Uterus (tissue), 3 donors: ENCODE measurements at regions not wholly inside any gene's neighbourhood (a gene's known extent, or its start where the extent isn't known, plus 50 kb on each side); places are given as distances from the start of the nearest gene placed in this dataset.

ENCODE experiments used
- DNase-seq, 2 donors: peaks; one replicate each; pipeline ENCODE4 v3.0.0-alpha.2; 2019 to 2020
- H3K27ac ChIP-seq, 2 donors: fragments of 200-600 bp; sonication (generic); 1 replicate in 1 of 2; 2 replicates in 1 of 2; pipeline ENCODE4 v1.5.1; 2016 to 2018
- H3K27me3 ChIP-seq, 2 donors: fragments of 200-600 bp; sonication (generic); one replicate each; pipeline ENCODE4 v1.5.1; 2018 to 2019; ENCODE audit warnings: control low read depth in 1 of 2
- H3K36me3 ChIP-seq, 2 donors: fragments of 200-600 bp; sonication (generic); one replicate each; pipeline ENCODE4 v1.5.1; 2019; ENCODE audit warnings: control low read depth in 1 of 2
- H3K4me1 ChIP-seq, 2 donors: fragments of 200-600 bp; sonication (generic); one replicate each; pipeline ENCODE4 v1.5.1; 2018 to 2019; ENCODE audit warnings: control low read depth in 1 of 2
- H3K4me3 ChIP-seq, 2 donors: fragments of 200-600 bp; sonication (generic); 1 replicate in 1 of 2; 2 replicates in 1 of 2; pipeline ENCODE4 v1.5.1; 2018 to 2019; ENCODE audit warnings: mild to moderate bottlenecking in 1 of 2
- H3K9me3 ChIP-seq, 2 donors: fragments of 200-600 bp; sonication (generic); one replicate each; pipeline ENCODE4 v1.5.1; 2019; ENCODE audit warnings: control low read depth in 1 of 2
- CTCF ChIP-seq, 4 experiments: fragments of 200-600 bp in 2 of 4; fragments of 450-650 bp in 2 of 4; sonication (generic) in 2 of 4; IDR thresholded peaks; one replicate each; pipeline ENCODE4 v1.5.1; 2016 to 2019; ENCODE audit warnings: antibody characterized with exemption in 4 of 4, mild to moderate bottlenecking in 2 of 4, moderate library complexity in 1 of 4
- POLR2A ChIP-seq, 2 donors: fragments of 450-650 bp; IDR thresholded peaks; one replicate each; pipeline ENCODE4 v1.6.1; 2016; ENCODE audit warnings: antibody characterized with exemption in 2 of 2, mild to moderate bottlenecking in 1 of 2, moderate library complexity in 1 of 2
- intact Hi-C: fragments of 100-400 bp; cut with DNase I; formaldehyde crosslinking; loops from one replicate; pipeline ENCODE4 v1.15.1; 2023; ENCODE audit warnings: low total_unique reads
- donor health status: DM: yes; HTN: yes; CAD: no.

DNA sequence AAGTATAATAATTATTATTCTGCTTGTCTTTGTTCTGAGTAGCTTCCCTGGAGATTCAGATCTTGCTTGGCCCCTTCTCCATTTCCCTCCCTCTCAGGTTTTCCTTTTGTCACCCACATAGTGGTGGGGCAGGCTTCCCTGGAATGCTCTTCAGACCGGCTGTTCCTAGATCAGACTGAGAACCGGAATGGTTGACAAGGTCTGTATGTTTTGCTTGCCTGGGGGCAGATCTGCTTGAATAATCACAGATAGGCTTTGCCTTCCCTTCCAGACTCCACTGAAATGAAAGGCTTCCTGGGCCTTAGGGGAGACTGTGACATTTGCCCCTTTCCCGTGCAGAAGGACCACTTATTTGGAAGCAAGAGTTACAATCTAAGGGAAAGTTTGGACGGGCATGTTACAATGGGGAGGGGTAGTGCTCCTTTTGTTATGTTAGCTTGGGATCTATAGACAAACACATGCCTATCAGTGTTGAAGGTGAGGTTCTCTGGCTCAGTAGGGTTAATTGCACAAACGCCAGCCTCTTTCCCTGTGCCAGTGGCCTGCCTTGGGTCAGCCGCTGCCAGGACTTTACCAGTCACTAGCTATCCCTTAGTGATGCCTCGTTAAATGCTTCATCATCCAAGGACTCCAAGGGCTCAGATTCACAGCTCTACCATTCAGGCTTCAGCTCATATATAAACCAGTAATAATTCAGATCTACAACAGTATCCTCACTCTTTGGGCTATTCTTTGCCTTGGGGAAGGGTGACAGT lies 178.6 kb downstream of the SNAPC1 start:
- TF ChIP-seq POLR2A (IDR thresholded peaks at IDR 0.05) (no peak), CTCF (IDR thresholded peaks at IDR 0.05) (no peak)
- Histone ChIP-seq H3K4me1 (no peaks in the 10 kb centered on the region), H3K36me3 (no peaks in the 10 kb centered on the region), H3K27me3 (no peaks in the 10 kb centered on the region), H3K9me3 (no peaks in the 10 kb centered on the region), H3K4me3 (no peak overlapping the region), H3K27ac (no peak overlapping the region)
- DNase-seq = no peak
- intact Hi-C loops = no loop called here

DNA sequence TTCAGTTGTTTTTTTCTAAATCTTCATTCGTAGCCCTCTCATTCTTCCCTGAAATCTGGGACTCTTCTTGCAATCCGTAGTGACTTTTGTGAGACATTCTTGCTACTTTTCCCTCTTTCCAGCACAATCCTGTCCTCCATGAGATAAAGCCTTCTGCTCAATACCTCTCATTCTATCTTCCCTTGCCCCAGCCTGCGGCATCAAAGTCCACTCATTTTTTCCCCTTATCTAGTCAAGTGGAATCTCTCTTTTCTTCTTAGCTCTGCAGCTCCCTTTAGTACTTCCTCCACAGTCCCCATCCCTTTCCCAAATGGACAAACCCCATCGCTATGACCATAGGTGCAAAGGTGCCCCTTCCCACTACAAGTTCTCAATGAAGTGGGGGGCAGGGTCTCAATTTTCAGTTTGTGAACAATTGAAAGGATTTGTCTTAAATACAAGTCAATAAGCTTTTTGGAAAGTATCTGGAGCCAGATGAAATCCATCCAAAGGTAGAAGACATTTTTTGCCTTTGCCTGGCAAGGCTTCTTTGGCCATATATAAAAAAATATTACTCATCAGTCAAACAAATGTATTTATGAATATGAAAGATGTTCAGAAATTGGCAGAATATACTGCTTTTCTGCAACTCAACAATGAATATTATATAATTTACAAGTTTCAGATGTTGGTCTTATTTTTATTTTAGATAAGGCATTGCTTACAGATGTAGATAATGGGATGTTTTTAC lies 179.4 kb downstream of the SNAPC1 start:
- no peaks in the 10 kb centered on the region for H3K27me3 ChIP-seq
- H3K27ac ChIP-seq = no peak overlapping the region
- no peak overlapping the region for H3K4me3 ChIP-seq
- no peaks in the 10 kb centered on the region for H3K9me3 ChIP-seq
- no peak for DNase-seq
- no peaks in the 10 kb centered on the region for H3K36me3 ChIP-seq
- TF ChIP-seq POLR2A (IDR thresholded peaks at IDR 0.05) = no peak
- TF ChIP-seq CTCF (IDR thresholded peaks at IDR 0.05) = no peak
- H3K4me1 ChIP-seq = no peaks in the 10 kb centered on the region
- intact Hi-C loops = no loop called here

DNA sequence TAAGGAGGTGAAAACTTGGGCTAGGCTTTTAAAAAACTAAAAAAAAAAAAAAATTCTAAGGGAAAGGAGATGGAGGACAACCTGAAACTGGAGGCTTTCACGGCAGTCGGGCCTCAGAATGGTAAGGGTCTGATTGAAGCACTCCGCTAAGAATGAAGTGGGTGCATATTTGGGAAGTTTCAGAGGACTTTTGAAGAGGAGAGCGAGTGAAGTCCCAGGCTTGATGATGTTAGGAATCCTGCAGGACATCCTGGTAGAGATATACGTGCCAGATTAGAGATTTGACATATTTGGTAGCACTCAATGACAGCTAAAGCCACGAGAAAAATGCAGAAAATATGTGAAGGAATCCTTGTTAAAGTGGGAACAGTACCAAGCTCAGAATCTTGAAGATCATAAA lies 186.2 kb downstream of the SNAPC1 start:
- DNase-seq = no peak
- H3K9me3 ChIP-seq = no peaks in the 10 kb centered on the region
- no peak overlapping the region for H3K4me3 ChIP-seq
- H3K4me1 ChIP-seq = no peaks in the 10 kb centered on the region
- TF ChIP-seq CTCF (IDR thresholded peaks at IDR 0.05) = no peak
- TF ChIP-seq POLR2A (IDR thresholded peaks at IDR 0.05) = no peak
- H3K36me3 ChIP-seq = no peaks in the 10 kb centered on the region
- no peaks in the 10 kb centered on the region for H3K27me3 ChIP-seq
- H3K27ac ChIP-seq = no peak overlapping the region
- intact Hi-C loops = no loop called here

DNA sequence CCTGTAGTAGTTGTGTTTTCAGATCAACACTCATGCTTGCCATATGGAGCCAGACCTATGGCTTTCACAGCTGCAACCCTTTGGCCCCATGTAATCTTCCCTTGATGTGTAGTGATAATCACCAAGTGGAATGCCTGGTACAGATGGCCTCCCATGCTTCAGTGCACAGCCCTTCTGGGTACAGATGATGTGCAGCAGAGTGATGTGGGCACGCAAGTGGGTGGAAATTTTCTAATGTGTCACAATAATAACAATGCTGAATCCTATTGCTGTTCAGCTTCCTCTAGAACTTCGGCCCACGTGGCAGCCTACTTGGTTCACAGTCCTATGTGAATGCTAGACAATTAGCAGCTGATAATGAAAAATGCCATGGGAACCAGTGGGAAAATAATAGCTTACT lies 188.1 kb downstream of the SNAPC1 start:
- no peak overlapping the region for H3K27ac ChIP-seq
- DNase-seq = no peak
- no peaks in the 10 kb centered on the region for H3K4me1 ChIP-seq
- intact Hi-C loops = no loop called here
- TF ChIP-seq CTCF (IDR thresholded peaks at IDR 0.05) = no peak
- no peak for TF ChIP-seq POLR2A (IDR thresholded peaks at IDR 0.05)
- no peaks in the 10 kb centered on the region for H3K36me3 ChIP-seq
- H3K27me3 ChIP-seq = no peaks in the 10 kb centered on the region
- no peak overlapping the region for H3K4me3 ChIP-seq
- H3K9me3 ChIP-seq = no peaks in the 10 kb centered on the region

DNA sequence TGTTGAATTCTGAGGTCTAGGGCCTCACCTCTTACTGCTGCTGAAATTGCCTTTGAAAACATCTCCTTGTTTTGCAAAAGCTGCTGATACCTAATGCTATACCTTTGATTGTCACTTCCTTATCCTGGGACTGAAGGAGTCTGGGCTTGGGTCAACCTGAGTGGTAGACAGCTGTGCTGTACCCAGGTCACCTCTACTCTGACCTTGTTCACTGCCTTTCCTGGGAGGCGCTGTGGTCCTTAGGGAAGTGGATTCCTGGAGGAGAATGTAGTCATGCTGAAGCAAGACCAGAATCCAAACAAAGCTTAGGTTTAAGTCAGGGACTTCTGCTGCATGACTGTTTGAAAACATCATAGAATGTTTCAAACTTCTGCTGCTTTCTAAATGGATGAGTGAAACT lies 191.4 kb downstream of the SNAPC1 start:
- no peak for TF ChIP-seq CTCF (IDR thresholded peaks at IDR 0.05)
- no peak for TF ChIP-seq POLR2A (IDR thresholded peaks at IDR 0.05)
- no peak overlapping the region for H3K27ac ChIP-seq
- H3K36me3 ChIP-seq = no peaks in the 10 kb centered on the region
- intact Hi-C loops = no loop called here
- H3K4me3 ChIP-seq = no peak overlapping the region
- H3K9me3 ChIP-seq = no peaks in the 10 kb centered on the region
- H3K27me3 ChIP-seq = no peaks in the 10 kb centered on the region
- no peak for DNase-seq
- no peaks in the 10 kb centered on the region for H3K4me1 ChIP-seq
